Nephron (organoid): ENCODE measurements at regions not wholly inside any gene's neighbourhood (a gene's known extent, or its start where the extent isn't known, plus 50 kb on each side); places are given as distances from the start of the nearest gene placed in this dataset.

ENCODE experiments used
- H3K27ac Mint-ChIP-seq, 3 experiments: 2 replicates each; pipeline ENCODE4 v1.8.0; 2020; ENCODE audit warnings: mixed read lengths in 3 of 3, mild to moderate bottlenecking in 2 of 3, moderate library complexity in 1 of 3
- H3K27me3 Mint-ChIP-seq: 2 replicates; pipeline ENCODE4 v1.8.0; 2021; ENCODE audit warnings: low read depth, mild to moderate bottlenecking, moderate library complexity, mixed read lengths
- H3K36me3 Mint-ChIP-seq: 2 replicates; pipeline ENCODE4 v1.8.0; 2020; ENCODE audit warnings: low read depth, mixed read lengths
- H3K4me1 Mint-ChIP-seq: 2 replicates; pipeline ENCODE4 v1.8.0; 2020; ENCODE audit warnings: mixed read lengths
- H3K4me3 Mint-ChIP-seq, 3 experiments: 2 replicates each; pipeline ENCODE4 v1.8.0; 2020; ENCODE audit warnings: mild to moderate bottlenecking in 3 of 3, mixed read lengths in 3 of 3, moderate library complexity in 2 of 3
- H3K9me3 Mint-ChIP-seq: 2 replicates; pipeline ENCODE4 v1.8.0; 2020; ENCODE audit warnings: mixed read lengths
- CTCF ChIP-seq, 3 experiments: fragments of 200-600 bp; sonication (generic); IDR thresholded peaks; one replicate each; pipeline ENCODE4 v1.5.0; 2021; ENCODE audit warnings: antibody characterized with exemption in 3 of 3; ENCODE audit not compliant: unreplicated experiment in 3 of 3

GRCh38 chr3:135766115-135766514, 199.4 kb upstream of the PPP2R3A start:
- TF ChIP-seq CTCF (IDR thresholded peaks at IDR 0.05; ENCODE audit: unreplicated experiment in 3 of 3) = no peak
- H3K4me1 Mint-ChIP-seq = no peaks in the 10 kb centered on the region
- no peaks in the 10 kb centered on the region for H3K36me3 Mint-ChIP-seq
- H3K9me3 Mint-ChIP-seq = no peaks in the 10 kb centered on the region
- no peak overlapping the region for H3K4me3 Mint-ChIP-seq
- H3K27me3 Mint-ChIP-seq = peaks cover 12% of the 10 kb centered on the region
- H3K27ac Mint-ChIP-seq = no peak overlapping the region

GRCh38 chr3:135771760-135772159, 193.8 kb upstream of the PPP2R3A start:
- Mint-ChIP-seq H3K4me1 (no peaks in the 10 kb centered on the region), H3K27me3 (no peaks in the 10 kb centered on the region), H3K27ac (no peak overlapping the region), H3K9me3 (peaks cover 8% of the 10 kb centered on the region), H3K4me3 (no peak overlapping the region), H3K36me3 (no peaks in the 10 kb centered on the region)
- no peak for TF ChIP-seq CTCF (IDR thresholded peaks at IDR 0.05; ENCODE audit: unreplicated experiment in 3 of 3)

GRCh38 chr3:135779024-135779423, 186.5 kb upstream of the PPP2R3A start:
- Mint-ChIP-seq H3K4me1 (no peaks in the 10 kb centered on the region), H3K36me3 (no peaks in the 10 kb centered on the region), H3K27ac (no peak overlapping the region), H3K9me3 (peaks cover 8% of the 10 kb centered on the region), H3K27me3 (peaks cover 6% of the 10 kb centered on the region), H3K4me3 (no peak overlapping the region)
- TF ChIP-seq CTCF (IDR thresholded peaks at IDR 0.05; ENCODE audit: unreplicated experiment in 3 of 3) = no peak

- H3K4me1 Mint-ChIP-seq = no peaks in the 10 kb centered on the region
- peaks cover 6% of the 10 kb centered on the region for H3K27me3 Mint-ChIP-seq
- H3K36me3 Mint-ChIP-seq = no peaks in the 10 kb centered on the region
- H3K9me3 Mint-ChIP-seq = peaks cover 8% of the 10 kb centered on the region
- TF ChIP-seq CTCF (IDR thresholded peaks at IDR 0.05; ENCODE audit: unreplicated experiment in 3 of 3) = no peak
- no peak overlapping the region for H3K4me3 Mint-ChIP-seq
- no peak overlapping the region for H3K27ac Mint-ChIP-seq
Measured at GRCh38 chr3:135779590-135780235, 185.8 kb upstream of the PPP2R3A start.

GRCh38 chr3:135781026-135781815, 184.3 kb upstream of the PPP2R3A start:
- peaks cover 6% of the 10 kb centered on the region for H3K27me3 Mint-ChIP-seq
- no peak overlapping the region for H3K4me3 Mint-ChIP-seq
- H3K27ac Mint-ChIP-seq = no peak overlapping the region
- no peaks in the 10 kb centered on the region for H3K36me3 Mint-ChIP-seq
- TF ChIP-seq CTCF (IDR thresholded peaks at IDR 0.05; ENCODE audit: unreplicated experiment in 3 of 3) = no peak
- peaks cover 2% of the 10 kb centered on the region for H3K9me3 Mint-ChIP-seq
- H3K4me1 Mint-ChIP-seq = no peaks in the 10 kb centered on the region
